ENCODE measurements at regions not wholly inside any gene's neighbourhood (a gene's known extent, or its start where the extent isn't known, plus 50 kb on each side); places are given as distances from the start of the nearest gene placed in this dataset.
A peak's percentile ranks its signal among the peaks of the same experiment; 100 is the strongest.

GRCh38 chr21:41605934-41606285, 98.0 kb upstream of the TMPRSS2 start:
- no peak for ATAC-seq
- Histone ChIP-seq H3K36me3 (replicated peaks in 1 of 2; ENCODE audit: insufficient read depth in 1 of 2, low read depth in 2 of 2) (no peaks in the 10 kb centered on the region), H3K9me3 (no peaks in the 10 kb centered on the region), H3K27ac (no peak overlapping the region), H3K4me3 (no peak overlapping the region), H3K27me3 (no peaks in the 10 kb centered on the region), H3K4me1 (peaks cover 25% of the 10 kb centered on the region)
- TF ChIP-seq, protein P1, sequence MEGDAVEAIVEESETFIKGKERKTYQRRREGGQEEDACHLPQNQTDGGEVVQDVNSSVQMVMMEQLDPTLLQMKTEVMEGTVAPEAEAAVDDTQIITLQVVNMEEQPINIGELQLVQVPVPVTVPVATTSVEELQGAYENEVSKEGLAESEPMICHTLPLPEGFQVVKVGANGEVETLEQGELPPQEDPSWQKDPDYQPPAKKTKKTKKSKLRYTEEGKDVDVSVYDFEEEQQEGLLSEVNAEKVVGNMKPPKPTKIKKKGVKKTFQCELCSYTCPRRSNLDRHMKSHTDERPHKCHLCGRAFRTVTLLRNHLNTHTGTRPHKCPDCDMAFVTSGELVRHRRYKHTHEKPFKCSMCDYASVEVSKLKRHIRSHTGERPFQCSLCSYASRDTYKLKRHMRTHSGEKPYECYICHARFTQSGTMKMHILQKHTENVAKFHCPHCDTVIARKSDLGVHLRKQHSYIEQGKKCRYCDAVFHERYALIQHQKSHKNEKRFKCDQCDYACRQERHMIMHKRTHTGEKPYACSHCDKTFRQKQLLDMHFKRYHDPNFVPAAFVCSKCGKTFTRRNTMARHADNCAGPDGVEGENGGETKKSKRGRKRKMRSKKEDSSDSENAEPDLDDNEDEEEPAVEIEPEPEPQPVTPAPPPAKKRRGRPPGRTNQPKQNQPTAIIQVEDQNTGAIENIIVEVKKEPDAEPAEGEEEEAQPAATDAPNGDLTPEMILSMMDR (IDR thresholded peaks at IDR 0.05): no peak
- TF ChIP-seq POLR2A (IDR thresholded peaks at IDR 0.05): no peak
- 94 to 96% methylated on average over 10 of the region's 10 CpGs for WGBS, 2 donors
- intact Hi-C loops (cut with DNase I): loop anchor here (10.0 kb wide), 1 partner anchor 509 kb away; no protein-coding TSS in a partner anchor
- no peak for DNase-seq

GRCh38 chr21:41605178-41605933, 97.4 kb upstream of the TMPRSS2 start:
- 76 to 78% methylated on average over 14 to 20 of the region's 20 CpGs for WGBS, 2 donors
- Histone ChIP-seq H3K27me3 (no peaks in the 10 kb centered on the region), H3K36me3 (replicated peaks in 1 of 2; ENCODE audit: insufficient read depth in 1 of 2, low read depth in 2 of 2) (no peaks in the 10 kb centered on the region), H3K4me1 (peaks cover 23% of the 10 kb centered on the region), H3K27ac (no peak overlapping the region), H3K9me3 (no peaks in the 10 kb centered on the region), H3K4me3 (no peak overlapping the region)
- intact Hi-C loops (cut with DNase I): loop anchor here (10.0 kb wide), 1 partner anchor 509 kb away; no protein-coding TSS in a partner anchor
- DNase-seq: peak in 3 of 4 donors; percentile 34 to 69 (median 64)
- peak; percentile 45 for ATAC-seq
- TF ChIP-seq, protein P1 (IDR thresholded peaks at IDR 0.05): no peak
- TF ChIP-seq POLR2A (IDR thresholded peaks at IDR 0.05): no peak

- intact Hi-C loops (cut with DNase I): loop anchor here (10.0 kb wide), 1 partner anchor 510 kb away; no protein-coding TSS in a partner anchor
- no peaks in the 10 kb centered on the region for H3K36me3 ChIP-seq (replicated peaks in 1 of 2; ENCODE audit: insufficient read depth in 1 of 2, low read depth in 2 of 2)
- 86 to 91% methylated on average over 9 to 12 of the region's 12 CpGs for WGBS, 2 donors
- ATAC-seq: no peak
- no peak overlapping the region for H3K27ac ChIP-seq
- H3K9me3 ChIP-seq: no peaks in the 10 kb centered on the region
- H3K4me1 ChIP-seq: peaks cover 20% of the 10 kb centered on the region
- TF ChIP-seq, protein P1 (IDR thresholded peaks at IDR 0.05): no peak
- TF ChIP-seq POLR2A (IDR thresholded peaks at IDR 0.05): no peak
- no peaks in the 10 kb centered on the region for H3K27me3 ChIP-seq
- no peak for DNase-seq
- H3K4me3 ChIP-seq: no peak overlapping the region
Observed at GRCh38 chr21:41604583-41605041, 96.7 kb upstream of the TMPRSS2 start.

DNA sequence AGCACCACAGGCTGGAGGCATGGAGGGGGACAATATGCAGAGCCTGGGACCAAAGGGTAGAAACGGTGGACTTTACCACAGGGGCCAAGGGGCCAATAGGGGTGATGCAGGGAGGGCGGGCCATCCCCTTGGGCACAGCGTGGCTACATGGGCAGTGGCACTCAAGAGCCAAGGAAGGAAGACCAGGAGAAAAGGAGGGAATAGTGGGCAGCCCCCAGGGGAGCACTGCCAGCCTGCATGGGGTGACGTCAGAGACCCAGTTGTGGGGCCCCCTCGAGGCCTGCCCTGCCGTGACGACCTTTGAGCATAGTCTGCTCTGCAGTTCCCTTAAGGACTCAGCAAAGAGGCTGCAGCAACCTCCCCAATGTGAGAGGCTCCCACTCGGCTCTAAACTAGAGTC, 95.5 kb upstream of the TMPRSS2 start:
- H3K36me3 ChIP-seq (replicated peaks in 1 of 2; ENCODE audit: insufficient read depth in 1 of 2, low read depth in 2 of 2): no peaks in the 10 kb centered on the region
- ATAC-seq (no peak), DNase-seq (no peak)
- no peak overlapping the region for H3K27ac ChIP-seq
- no peaks in the 10 kb centered on the region for H3K27me3 ChIP-seq
- no peak overlapping the region for H3K4me3 ChIP-seq
- WGBS, 2 donors: 78 to 87% methylated on average over 8 of the region's 8 CpGs
- peaks cover 20% of the 10 kb centered on the region for H3K4me1 ChIP-seq
- intact Hi-C loops (cut with DNase I): loop anchor here (10.0 kb wide), 1 partner anchor 511 kb away; no protein-coding TSS in a partner anchor
- H3K9me3 ChIP-seq: no peaks in the 10 kb centered on the region
- TF ChIP-seq, protein P1 (IDR thresholded peaks at IDR 0.05): no peak
